Nephron (organoid): ENCODE measurements at regions not wholly inside any gene's neighbourhood (a gene's known extent, or its start where the extent isn't known, plus 50 kb on each side); places are given as distances from the start of the nearest gene placed in this dataset.

Experiments used
- H3K27ac Mint-ChIP-seq, 3 experiments: 2 replicates each; pipeline ENCODE4 v1.8.0; 2020; ENCODE audit warnings: mixed read lengths in 3 of 3, mild to moderate bottlenecking in 2 of 3, moderate library complexity in 1 of 3
- H3K27me3 Mint-ChIP-seq: 2 replicates; pipeline ENCODE4 v1.8.0; 2021; ENCODE audit warnings: low read depth, mild to moderate bottlenecking, moderate library complexity, mixed read lengths
- H3K36me3 Mint-ChIP-seq: 2 replicates; pipeline ENCODE4 v1.8.0; 2020; ENCODE audit warnings: low read depth, mixed read lengths
- H3K4me1 Mint-ChIP-seq: 2 replicates; pipeline ENCODE4 v1.8.0; 2020; ENCODE audit warnings: mixed read lengths
- H3K4me3 Mint-ChIP-seq, 3 experiments: 2 replicates each; pipeline ENCODE4 v1.8.0; 2020; ENCODE audit warnings: mild to moderate bottlenecking in 3 of 3, mixed read lengths in 3 of 3, moderate library complexity in 2 of 3
- H3K9me3 Mint-ChIP-seq: 2 replicates; pipeline ENCODE4 v1.8.0; 2020; ENCODE audit warnings: mixed read lengths
- CTCF ChIP-seq, 3 experiments: fragments of 200-600 bp; sonication (generic); IDR thresholded peaks; one replicate each; pipeline ENCODE4 v1.5.0; 2021; ENCODE audit warnings: antibody characterized with exemption in 3 of 3; ENCODE audit not compliant: unreplicated experiment in 3 of 3

GRCh38 chr3:110067527-110067926 is 730.2 kb upstream of the DPPA4 start:
- H3K36me3 Mint-ChIP-seq = no peaks in the 10 kb centered on the region
- peaks cover 6% of the 10 kb centered on the region for H3K9me3 Mint-ChIP-seq
- H3K27ac Mint-ChIP-seq = no peak overlapping the region
- peaks cover 4% of the 10 kb centered on the region for H3K4me1 Mint-ChIP-seq
- H3K4me3 Mint-ChIP-seq = no peak overlapping the region
- no peaks in the 10 kb centered on the region for H3K27me3 Mint-ChIP-seq
- TF ChIP-seq CTCF (IDR thresholded peaks at IDR 0.05; ENCODE audit: unreplicated experiment in 3 of 3) = no peak

GRCh38 chr3:110069761-110070160 is 732.4 kb upstream of the DPPA4 start:
- H3K9me3 Mint-ChIP-seq = peaks cover 6% of the 10 kb centered on the region
- H3K4me3 Mint-ChIP-seq = no peak overlapping the region

GRCh38 chr3:110070161-110070916 is 733.0 kb upstream of the DPPA4 start:
- H3K9me3 Mint-ChIP-seq = peaks cover 6% of the 10 kb centered on the region
- peaks cover 4% of the 10 kb centered on the region for H3K4me1 Mint-ChIP-seq
- no peak overlapping the region for H3K27ac Mint-ChIP-seq
- H3K4me3 Mint-ChIP-seq = no peak overlapping the region
- no peaks in the 10 kb centered on the region for H3K27me3 Mint-ChIP-seq
- no peak for TF ChIP-seq CTCF (IDR thresholded peaks at IDR 0.05; ENCODE audit: unreplicated experiment in 3 of 3)
- H3K36me3 Mint-ChIP-seq = no peaks in the 10 kb centered on the region

More at GRCh38 chr3:110069761-110070160, 732.4 kb upstream of the DPPA4 start:
- peaks cover 4% of the 10 kb centered on the region for H3K4me1 Mint-ChIP-seq
- TF ChIP-seq CTCF (IDR thresholded peaks at IDR 0.05; ENCODE audit: unreplicated experiment in 3 of 3) = no peak
- no peaks in the 10 kb centered on the region for H3K36me3 Mint-ChIP-seq
- H3K27me3 Mint-ChIP-seq = no peaks in the 10 kb centered on the region
- no peak overlapping the region for H3K27ac Mint-ChIP-seq

GRCh38 chr3:110074095-110074494 is 736.7 kb upstream of the DPPA4 start:
- Mint-ChIP-seq H3K4me3 (no peak overlapping the region), H3K27ac (no peak overlapping the region), H3K9me3 (peaks cover 6% of the 10 kb centered on the region), H3K27me3 (no peaks in the 10 kb centered on the region), H3K36me3 (no peaks in the 10 kb centered on the region), H3K4me1 (no peaks in the 10 kb centered on the region)
- TF ChIP-seq CTCF (IDR thresholded peaks at IDR 0.05; ENCODE audit: unreplicated experiment in 3 of 3) = no peak

GRCh38 chr3:110077093-110077492 is 739.7 kb upstream of the DPPA4 start:
- no peak overlapping the region for H3K4me3 Mint-ChIP-seq
- no peaks in the 10 kb centered on the region for H3K36me3 Mint-ChIP-seq
- H3K27ac Mint-ChIP-seq = no peak overlapping the region
- H3K4me1 Mint-ChIP-seq = no peaks in the 10 kb centered on the region
- TF ChIP-seq CTCF (IDR thresholded peaks at IDR 0.05; ENCODE audit: unreplicated experiment in 3 of 3) = no peak
- no peaks in the 10 kb centered on the region for H3K9me3 Mint-ChIP-seq
- no peaks in the 10 kb centered on the region for H3K27me3 Mint-ChIP-seq

GRCh38 chr3:110093411-110093810 is 756.1 kb upstream of the DPPA4 start:
- TF ChIP-seq CTCF (IDR thresholded peaks at IDR 0.05; ENCODE audit: unreplicated experiment in 3 of 3) = no peak
- H3K4me1 Mint-ChIP-seq = no peaks in the 10 kb centered on the region
- no peaks in the 10 kb centered on the region for H3K27me3 Mint-ChIP-seq
- no peak overlapping the region for H3K4me3 Mint-ChIP-seq
- no peak overlapping the region for H3K27ac Mint-ChIP-seq
- H3K36me3 Mint-ChIP-seq = no peaks in the 10 kb centered on the region
- H3K9me3 Mint-ChIP-seq = peaks cover 14% of the 10 kb centered on the region
